Right lobe of liver (tissue), 4 donors: ENCODE measurements at regions not wholly inside any gene's neighbourhood (a gene's known extent, or its start where the extent isn't known, plus 50 kb on each side); places are given as distances from the start of the nearest gene placed in this dataset.

Source experiments
- CTCF ChIP-seq, 4 donors: fragments of 200-600 bp in 3 of 4; fragments of 450-650 bp in 1 of 4; IDR thresholded peaks; one replicate each; pipeline versions ENCODE4 v1.5.1 to v1.8.0; 2016 to 2022; ENCODE audit warnings: antibody characterized with exemption in 4 of 4, mild to moderate bottlenecking in 2 of 4
- POLR2A ChIP-seq: fragments of 450-650 bp; IDR thresholded peaks from one replicate; pipeline ENCODE4 v1.6.1; 2017; ENCODE audit warnings: antibody characterized with exemption, mild to moderate bottlenecking
- donor health status: DM: no; HTN: no; CAD: no.
- donor health status: DM: no; HTN: no; CAD: no.
- donor health status: DM: no; HTN: yes; CAD: no.

- TF ChIP-seq POLR2A: no peak
- no peak for TF ChIP-seq CTCF (IDR thresholded peaks at IDR 0.05)
Observed at GRCh38 chr1:173318788-173319187, 111.7 kb upstream of the TNFSF4 start.
